Stomach smooth muscle (tissue), 2 donors: ENCODE measurements at regions not wholly inside any gene's neighbourhood (a gene's known extent, or its start where the extent isn't known, plus 50 kb on each side); places are given as distances from the start of the nearest gene placed in this dataset.
"Not testable (repeated sequence)": the region's sequence is repeated elsewhere in the genome, so short reads cannot be mapped to it uniquely, and the experiment has no call there.

Experiments
- H3K27ac ChIP-seq: one replicate; pipeline ENCODE4 v1.7.0; 2013; ENCODE audit warnings: mild to moderate bottlenecking, low read length, inconsistent platforms
- H3K27me3 ChIP-seq, 2 donors: one replicate each; pipeline ENCODE4 v1.7.0; 2013; ENCODE audit warnings: low read length in 2 of 2; ENCODE audit not compliant: insufficient read depth in 2 of 2, control insufficient read depth in 1 of 2
- H3K36me3 ChIP-seq, 2 donors: one replicate each; pipeline ENCODE4 v1.7.0; 2013; ENCODE audit warnings: low read length in 2 of 2; ENCODE audit not compliant: control insufficient read depth in 2 of 2, insufficient read depth in 2 of 2
- H3K4me1 ChIP-seq: one replicate; pipeline ENCODE4 v1.7.0; 2013; ENCODE audit warnings: low read length; ENCODE audit not compliant: control insufficient read depth, insufficient read depth
- H3K4me3 ChIP-seq, 2 donors: one replicate each; pipeline ENCODE4 v1.7.0; 2013; ENCODE audit warnings: low read length in 2 of 2
- H3K9ac ChIP-seq, 2 donors: one replicate each; pipeline ENCODE4 v1.7.0; 2013; ENCODE audit warnings: low read length in 2 of 2, mild to moderate bottlenecking in 1 of 2
- H3K9me3 ChIP-seq, 2 donors: one replicate each; pipeline ENCODE4 v1.7.0; 2013; ENCODE audit warnings: low read length in 2 of 2; ENCODE audit not compliant: control insufficient read depth in 2 of 2
- donor health status: healthy.
- donor health status: Pancreatic carcinoma.

DNA sequence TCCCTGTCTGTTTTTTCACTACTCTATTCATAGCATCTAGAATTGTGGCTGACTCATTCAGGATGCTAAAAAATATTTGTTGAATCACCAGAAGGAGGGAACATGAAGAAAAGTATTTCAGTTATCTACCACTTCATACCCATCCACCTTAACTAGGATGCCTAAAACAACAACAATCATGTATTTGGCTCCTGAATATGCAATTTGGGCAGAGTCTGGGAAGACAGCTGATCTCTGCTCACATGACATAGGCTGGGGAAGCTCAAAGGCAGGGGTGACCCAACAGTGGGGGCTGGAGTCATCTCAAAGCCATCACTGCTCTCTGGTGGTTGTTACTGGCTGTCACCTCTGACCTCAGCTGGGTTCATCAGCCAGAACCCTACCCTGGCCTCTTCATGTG lies 80.1 kb upstream of the RPL38 start:
- Histone ChIP-seq H3K4me1 (no peaks in the 10 kb centered on the region), H3K27me3 (peaks cover 0 to 6% of the 10 kb centered on the region in 2 donors), H3K36me3 (no peaks in the 10 kb centered on the region), H3K4me3 (no peak overlapping the region), H3K9me3 (no peaks in the 10 kb centered on the region), H3K27ac (no peak overlapping the region), H3K9ac (no peak overlapping the region)

DNA sequence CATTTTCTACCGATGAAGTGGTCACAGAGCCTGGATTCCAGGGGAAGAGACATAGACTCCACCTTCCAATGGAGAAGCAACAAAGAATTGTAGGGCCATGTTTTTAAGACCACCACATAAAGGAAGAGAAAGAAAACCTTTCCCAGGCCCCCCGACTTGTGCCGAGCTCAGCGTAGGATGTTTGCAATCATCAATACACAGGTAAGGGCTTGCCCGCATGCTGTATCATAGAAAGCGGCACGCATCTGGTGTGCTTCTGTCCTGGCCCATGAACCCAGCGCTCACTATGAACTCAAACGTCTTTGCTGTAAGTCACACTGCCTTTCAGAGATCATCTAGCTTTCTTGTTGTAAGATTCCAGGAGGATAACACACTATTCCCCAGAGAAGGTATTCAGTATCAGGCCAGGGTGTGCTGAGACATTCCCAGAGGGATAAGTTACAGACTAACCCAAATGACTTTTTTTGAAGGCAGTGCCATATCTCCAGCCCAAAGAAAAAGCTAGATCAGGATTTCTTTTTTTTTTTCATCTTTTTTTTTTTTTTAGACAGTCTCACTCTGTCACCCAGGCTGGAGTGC lies 79.5 kb upstream of the RPL38 start:
- Histone ChIP-seq H3K27me3 (peaks cover 0 to 9% of the 10 kb centered on the region in 2 donors), H3K4me3 (no peak overlapping the region)

GRCh38 chr17:74125156-74125555 lies 78.3 kb upstream of the RPL38 start:
- Histone ChIP-seq H3K27me3 (peaks cover 0 to 9% of the 10 kb centered on the region in 2 donors), H3K27ac (no peak overlapping the region), H3K4me3 (no peak overlapping the region), H3K4me1 (no peaks in the 10 kb centered on the region), H3K36me3 (no peaks in the 10 kb centered on the region), H3K9me3 (peaks cover 0 to 2% of the 10 kb centered on the region in 2 donors), H3K9ac (no peak overlapping the region)

More for the DNA sequence above, 79.5 kb upstream of the RPL38 start:
- Histone ChIP-seq H3K9ac (no peak overlapping the region), H3K27ac (no peak overlapping the region), H3K9me3 (no peaks in the 10 kb centered on the region), H3K4me1 (no peaks in the 10 kb centered on the region), H3K36me3 (no peaks in the 10 kb centered on the region)

GRCh38 chr17:74126179-74126900 lies 77.1 kb upstream of the RPL38 start:
- Histone ChIP-seq H3K4me1 (no peaks in the 10 kb centered on the region), H3K9me3 (peaks cover 0 to 2% of the 10 kb centered on the region in 2 donors), H3K27ac (no peak overlapping the region), H3K27me3 (peaks cover 0 to 10% of the 10 kb centered on the region in 2 donors), H3K4me3 (no peak overlapping the region), H3K9ac (no peak overlapping the region), H3K36me3 (no peaks in the 10 kb centered on the region)

DNA sequence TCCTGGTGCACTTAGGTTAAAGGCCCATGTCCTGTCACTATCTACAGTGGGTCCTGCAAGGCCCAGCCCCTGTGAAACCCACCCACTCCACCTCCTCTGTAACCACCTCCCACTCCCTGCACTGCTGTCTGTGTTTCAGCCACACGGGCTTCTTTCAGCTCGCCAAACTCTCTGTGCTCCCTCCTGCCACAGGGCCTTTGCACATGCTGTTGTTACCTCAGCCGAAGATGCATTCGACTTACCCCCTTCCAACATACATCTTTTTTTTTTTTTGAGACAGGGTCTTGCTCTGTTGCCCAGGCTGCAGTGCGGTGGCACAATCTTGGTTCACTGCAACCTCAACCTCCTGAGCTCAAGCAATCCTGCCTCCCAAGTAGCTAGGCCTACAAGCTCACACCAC lies 76.5 kb upstream of the RPL38 start:
- no peaks in the 10 kb centered on the region for H3K36me3 ChIP-seq
- H3K27ac ChIP-seq, result no peak overlapping the region
- no peak overlapping the region for H3K9ac ChIP-seq
- H3K4me3 ChIP-seq, result no peak overlapping the region
- peaks cover 0 to 14% of the 10 kb centered on the region in 2 donors for H3K27me3 ChIP-seq
- peaks cover 0 to 2% of the 10 kb centered on the region in 2 donors for H3K9me3 ChIP-seq
- H3K4me1 ChIP-seq, result no peaks in the 10 kb centered on the region

- H3K4me1 ChIP-seq, result no peaks in the 10 kb centered on the region
- peaks cover 0 to 2% of the 10 kb centered on the region in 2 donors for H3K9me3 ChIP-seq
- no peaks in the 10 kb centered on the region for H3K36me3 ChIP-seq
- H3K9ac ChIP-seq, result no peak overlapping the region
- H3K27me3 ChIP-seq, result peaks cover 0 to 17% of the 10 kb centered on the region in 2 donors
- H3K4me3 ChIP-seq, result no peak overlapping the region
- H3K27ac ChIP-seq, result no peak overlapping the region
Measured at GRCh38 chr17:74128456-74129211, 74.8 kb upstream of the RPL38 start.

DNA sequence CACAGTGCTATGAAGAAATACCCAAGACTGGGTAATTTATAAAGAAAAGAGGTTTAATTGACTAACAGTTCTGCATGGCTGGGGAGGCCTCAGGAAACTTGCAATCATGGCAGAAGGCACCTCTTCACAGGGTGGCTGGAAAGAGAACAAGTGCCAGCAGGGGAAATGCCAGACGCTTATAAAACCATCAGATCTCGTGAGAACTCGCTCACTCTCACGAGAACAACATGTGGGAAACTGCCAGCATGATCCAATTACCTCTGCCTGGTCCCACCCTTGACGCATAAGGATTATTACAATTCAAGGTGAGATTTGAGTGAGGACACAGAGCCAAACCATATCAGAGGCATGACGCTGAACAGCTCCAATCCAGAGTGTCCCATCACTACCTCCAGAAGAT lies 73.7 kb upstream of the RPL38 start:
- H3K27me3 ChIP-seq, result peaks cover 0 to 17% of the 10 kb centered on the region in 2 donors
- not testable (repeated sequence) for H3K27ac ChIP-seq, H3K36me3 ChIP-seq, H3K4me1 ChIP-seq, H3K9me3 ChIP-seq, H3K9ac ChIP-seq, H3K4me3 ChIP-seq

- Histone ChIP-seq H3K4me3 (no peak overlapping the region), H3K9ac (no peak overlapping the region), H3K9me3 (peaks cover 0 to 2% of the 10 kb centered on the region in 2 donors), H3K27me3 (peaks cover 0 to 17% of the 10 kb centered on the region in 2 donors), H3K36me3 (no peaks in the 10 kb centered on the region), H3K4me1 (no peaks in the 10 kb centered on the region), H3K27ac (no peak overlapping the region)
Measured at GRCh38 chr17:74130276-74130675, 73.2 kb upstream of the RPL38 start.

DNA sequence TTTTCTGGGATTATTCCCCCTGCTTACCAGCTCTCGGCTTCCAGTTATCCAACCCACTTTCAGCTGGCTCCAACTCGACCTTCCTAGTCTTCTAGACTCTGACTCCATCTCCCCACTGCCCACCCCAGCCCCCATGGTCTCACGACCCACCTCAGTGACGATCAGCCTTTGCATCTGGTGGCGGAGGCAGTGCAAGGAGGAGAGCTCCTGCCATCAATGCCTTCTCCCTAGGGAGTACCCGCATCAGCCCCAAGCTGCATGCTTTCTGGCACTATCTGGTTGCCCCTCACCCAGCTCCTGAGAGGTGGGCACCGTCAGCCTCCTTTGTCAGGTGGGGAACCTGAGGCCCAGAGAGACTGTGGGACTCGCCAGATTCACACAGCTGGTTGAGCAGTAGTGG lies 72.6 kb upstream of the RPL38 start:
- peaks cover 1 to 20% of the 10 kb centered on the region in 2 donors for H3K27me3 ChIP-seq

GRCh38 chr17:74132354-74132753 lies 71.1 kb upstream of the RPL38 start:
- peaks cover 3 to 18% of the 10 kb centered on the region in 2 donors for H3K27me3 ChIP-seq
- no peaks in the 10 kb centered on the region for H3K36me3 ChIP-seq
- no peak overlapping the region for H3K27ac ChIP-seq
- no peak overlapping the region for H3K9ac ChIP-seq
- no peak overlapping the region for H3K4me3 ChIP-seq
- peaks cover 0 to 5% of the 10 kb centered on the region in 2 donors for H3K9me3 ChIP-seq
- no peaks in the 10 kb centered on the region for H3K4me1 ChIP-seq

More for the DNA sequence above, 72.6 kb upstream of the RPL38 start:
- Histone ChIP-seq H3K4me3 (no peak overlapping the region), H3K36me3 (no peaks in the 10 kb centered on the region), H3K9me3 (peaks cover 0 to 2% of the 10 kb centered on the region in 2 donors), H3K9ac (no peak overlapping the region), H3K4me1 (no peaks in the 10 kb centered on the region), H3K27ac (no peak overlapping the region)
